GM12878 (cell line): ENCODE measurements at regions not wholly inside any gene's neighbourhood (a gene's known extent, or its start where the extent isn't known, plus 50 kb on each side); places are given as distances from the start of the nearest gene placed in this dataset.

ENCODE experiments used
- ATAC-seq: fragments of 200-7000 bp; cut with Tn5 transposase; 3 replicates; pipeline ENCODE4 v1.9.1; 2020; ENCODE audit warnings: mild to moderate bottlenecking, moderate library complexity
- BruUV-seq: library from RNA; stranded (reverse); fragments of 400-500 nt; replicated peaks from 2 replicates; lab custom pipeline; 2021; lab: Mats Ljungman, UMichigan
- CTCF ChIA-PET: fragments of 300-600 bp; sonication (Branson Sonifier 250); formaldehyde crosslinking; extraction: SDS; loops from one replicate; lab custom pipeline; 2021; ENCODE audit warnings: inconsistent platforms; lab: Yijun Ruan, JAX
- POLR2A ChIA-PET: fragments of 350-600 bp; formaldehyde crosslinking; extraction: SDS; loops from one replicate; lab custom pipeline; 2021; ENCODE audit warnings: inconsistent platforms; lab: Charles Lee
- RAD21 ChIA-PET: fragments of 300-600 bp; sonication (Branson Sonifier 250); formaldehyde crosslinking; loops from one replicate; lab custom pipeline; 2023; ENCODE audit warnings: antibody characterized with exemption; ENCODE audit not compliant: unreplicated experiment; lab: Charles Lee
- SMC1A ChIA-PET: fragments of 300-600 bp; sonication (Branson Sonifier 250); formaldehyde crosslinking; loops from one replicate; lab custom pipeline; 2023; ENCODE audit not compliant: unreplicated experiment, uncharacterized antibody; lab: Charles Lee
- DNase-seq: peaks from one replicate; pipeline ENCODE4 v3.0.0-alpha.2; 2011; ENCODE audit warnings: low read depth, low spot score
- FAIRE-seq: peaks from 3 replicates; lab custom pipeline; 2011; peaks lifted over from hg19 to GRCh38; lab: Jason Lieb, UNC
- H2AFZ ChIP-seq: 2 replicates; pipeline ENCODE4 v1.6.0; 2011; ENCODE audit warnings: low read depth, low read length, control low read depth; ENCODE audit not compliant: control insufficient read depth
- H3K27ac ChIP-seq: 2 replicates; pipeline ENCODE4 v1.5.1; 2011; ENCODE audit warnings: control low read depth; ENCODE audit not compliant: control insufficient read depth, insufficient read depth
- H3K27me3 ChIP-seq, 2 experiments: replicated peaks in 1 of 2; 2 replicates each; pipeline versions ENCODE4 v1.6.0 to v1.6.1; 2011; ENCODE audit warnings: low read length in 1 of 2; ENCODE audit not compliant: control insufficient read depth in 2 of 2, insufficient read depth in 2 of 2
- H3K36me3 ChIP-seq, 2 experiments: 2 replicates each; pipeline ENCODE4 v1.5.1; 2011; ENCODE audit warnings: low read length in 1 of 2; ENCODE audit not compliant: control insufficient read depth in 2 of 2, insufficient read depth in 2 of 2
- H3K4me1 ChIP-seq: 2 replicates; pipeline ENCODE4 v1.6.1; 2011; ENCODE audit warnings: mild to moderate bottlenecking, low read length, moderate library complexity, mixed read lengths; ENCODE audit not compliant: control insufficient read depth, insufficient read depth
- H3K4me2 ChIP-seq: 2 replicates; pipeline ENCODE4 v1.6.0; 2011; ENCODE audit warnings: control low read depth; ENCODE audit not compliant: control insufficient read depth, insufficient read depth
- H3K4me3 ChIP-seq: fragments of 200-600 bp; sonication (generic); 2 replicates; pipeline ENCODE4 v1.5.1; 2016
- H3K79me2 ChIP-seq: 2 replicates; pipeline ENCODE4 v1.6.0; 2011; ENCODE audit warnings: low read length; ENCODE audit not compliant: control insufficient read depth, insufficient read depth
- H3K9ac ChIP-seq: 2 replicates; pipeline ENCODE4 v1.8.0; 2011; ENCODE audit warnings: low read length, control low read depth, mixed read lengths; ENCODE audit not compliant: control insufficient read depth, insufficient read depth
- H3K9me3 ChIP-seq: replicated peaks from 3 replicates; pipeline ENCODE4 v1.5.1; 2011; ENCODE audit warnings: mild to moderate bottlenecking, low read length; ENCODE audit not compliant: control insufficient read depth, insufficient read depth
- H4K20me1 ChIP-seq: 2 replicates; pipeline ENCODE4 v1.6.0; 2011; ENCODE audit not compliant: control insufficient read depth, insufficient read depth
- CHD2 ChIP-seq: IDR thresholded peaks from 2 replicates; pipeline ENCODE4 v1.6.1; 2011; ENCODE audit warnings: low read depth, low read length, improper control_type of control experiment, borderline replicate concordance
- CREM ChIP-seq: IDR thresholded peaks from 2 replicates; pipeline ENCODE4 v1.6.1; 2014; ENCODE audit warnings: antibody characterized with exemption, low read depth
- EZH2 ChIP-seq: IDR thresholded peaks from 2 replicates; pipeline ENCODE4 v1.6.1; 2012; ENCODE audit warnings: low read depth, mild to moderate bottlenecking, control low read depth, inconsistent platforms, low read length, borderline replicate concordance; ENCODE audit not compliant: control insufficient read depth
- IKZF1 ChIP-seq: fragments of 450-650 bp; conservative IDR thresholded peaks from 2 replicates; pipeline ENCODE4 v1.6.1; 2017; ENCODE audit warnings: antibody characterized with exemption, mild to moderate bottlenecking
- JUND ChIP-seq: IDR thresholded peaks from 2 replicates; pipeline ENCODE4 v1.6.1; 2012; ENCODE audit warnings: low read depth, mild to moderate bottlenecking, low read length, improper control_type of control experiment, moderate library complexity
- WGBS: methylation state at CpG from one replicate; pipeline ENCODE4 v1.1.6; 2016; ENCODE audit warnings: low lambda C conversion rate; ENCODE audit not compliant: insufficient replicate concordance, insufficient coverage; ENCODE audit errors: missing lambda C conversion rate; 5-methylcytosine and 5-hydroxymethylcytosine counted together
- in situ Hi-C: fragments of 300-500 bp; cut with MboI; formaldehyde crosslinking; loops from 9 replicates; pipeline ENCODE4 v1.14.3; 2018; ENCODE audit warnings: mixed read lengths
- intact Hi-C: fragments of 100-400 bp; cut with micrococcal nuclease; formaldehyde crosslinking; loops from one replicate; pipeline ENCODE4 v1.14.2; 2022; ENCODE audit not compliant: unreplicated experiment
- TF ChIP-seq, protein P1 (sequence below): IDR thresholded peaks from 2 replicates; pipeline ENCODE4 v1.6.1; 2011; ENCODE audit warnings: low read depth, mild to moderate bottlenecking, low read length, moderate library complexity, borderline replicate concordance; ENCODE audit errors: extremely low read depth

- no peak for TF ChIP-seq IKZF1
Observed at GRCh38 chr16:72270531-72270930, 98.6 kb upstream of the PMFBP1 start (continued).

DNA sequence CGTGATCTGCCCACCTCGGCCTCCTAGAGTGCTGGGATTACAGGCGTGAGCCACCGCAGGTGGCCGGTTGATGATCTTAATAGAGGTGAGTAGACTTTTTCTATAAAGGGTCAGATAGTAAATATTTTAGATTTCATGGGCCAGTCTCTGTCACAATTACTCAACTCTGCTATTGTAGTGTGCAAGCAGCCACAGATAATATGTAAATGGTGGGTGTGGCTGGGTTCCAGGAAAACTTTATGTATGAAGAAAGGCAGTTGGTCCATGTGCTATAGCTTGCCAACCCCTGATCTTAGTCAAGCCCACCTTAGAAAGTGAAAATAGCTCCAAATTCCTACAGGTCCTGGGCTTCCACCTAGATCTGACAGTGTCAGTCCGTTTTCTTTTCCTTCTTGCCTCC is 94.9 kb upstream of the PMFBP1 start:
- no peak overlapping the region for H3K9ac ChIP-seq
- H3K4me3 ChIP-seq, result no peak overlapping the region
- no peaks in the 10 kb centered on the region for H3K27me3 ChIP-seq
- no peaks in the 10 kb centered on the region for H3K9me3 ChIP-seq
- no peak overlapping the region for H3K27ac ChIP-seq
- no peaks in the 10 kb centered on the region for H3K79me2 ChIP-seq
- H3K4me1 ChIP-seq, result no peaks in the 10 kb centered on the region
- WGBS, result 91% methylated on average over 6 of the region's 6 CpGs
- POLR2A ChIA-PET, result interaction anchor here (0.6 kb wide), 1 partner anchor 295 kb away, joined by 3 read pairs; no protein-coding TSS in a partner anchor
- DNase-seq, result no peak
- CTCF ChIA-PET, result interaction anchor here (2.8 kb wide), 1 partner anchor 13 kb away, joined by 7 read pairs; no protein-coding TSS in a partner anchor
- RAD21 ChIA-PET, result interaction anchor here (0.6 kb wide), 1 partner anchor 665 kb away, joined by 4 read pairs; no protein-coding TSS in a partner anchor
- no peak for ATAC-seq
- H2AFZ ChIP-seq, result no peak overlapping the region
- in situ Hi-C loops, result no loop called here
- SMC1A ChIA-PET, result no interaction called here
- H3K36me3 ChIP-seq, result no peaks in the 10 kb centered on the region
- TF ChIP-seq EZH2, result no peak
- TF ChIP-seq JUND, result no peak
- no peak for TF ChIP-seq CREM
- TF ChIP-seq, protein P1, sequence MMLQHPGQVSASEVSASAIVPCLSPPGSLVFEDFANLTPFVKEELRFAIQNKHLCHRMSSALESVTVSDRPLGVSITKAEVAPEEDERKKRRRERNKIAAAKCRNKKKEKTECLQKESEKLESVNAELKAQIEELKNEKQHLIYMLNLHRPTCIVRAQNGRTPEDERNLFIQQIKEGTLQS, result no peak
- TF ChIP-seq, all 136 proteins: peak for 0
- no peak for FAIRE-seq
- BruUV-seq, result no TSS peak
- Histone ChIP-seq H3K4me2 (no peak overlapping the region), H4K20me1 (no peaks in the 10 kb centered on the region)
- intact Hi-C loops, result no loop called here

DNA sequence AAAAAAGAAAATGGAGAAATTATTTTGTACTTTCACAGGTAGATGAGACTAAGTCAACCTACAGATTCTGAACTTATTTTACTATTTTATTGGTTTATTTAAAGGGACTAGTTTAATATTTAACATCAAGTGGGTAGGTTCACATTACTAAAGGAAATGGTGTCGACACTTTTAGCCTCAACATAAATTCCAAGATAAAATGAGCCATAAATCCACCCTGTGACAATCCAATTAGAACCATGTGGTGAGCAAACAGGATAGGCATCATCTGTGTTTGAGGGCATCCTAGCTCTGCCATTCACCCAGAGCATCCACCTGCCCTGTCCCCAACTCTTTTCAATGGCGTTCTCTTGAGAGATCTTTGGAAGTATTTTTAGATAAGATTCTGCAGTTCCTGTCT is 92.8 kb upstream of the PMFBP1 start:
- DNase-seq (no peak), ATAC-seq (no peak), FAIRE-seq (no peak)
- in situ Hi-C loops (no loop called here), intact Hi-C loops (no loop called here)
- BruUV-seq, result no TSS peak
- RAD21 ChIA-PET, result no interaction called here
- Histone ChIP-seq H3K27me3 (no peaks in the 10 kb centered on the region), H3K36me3 (no peaks in the 10 kb centered on the region), H3K4me3 (no peak overlapping the region), H3K9ac (no peak overlapping the region), H3K27ac (no peak overlapping the region), H2AFZ (no peak overlapping the region), H3K4me1 (no peaks in the 10 kb centered on the region), H3K79me2 (no peaks in the 10 kb centered on the region), H4K20me1 (no peaks in the 10 kb centered on the region), H3K9me3 (no peaks in the 10 kb centered on the region), H3K4me2 (no peak overlapping the region)
- TF ChIP-seq CHD2, result no peak
- POLR2A ChIA-PET, result no interaction called here
- CTCF ChIA-PET, result no interaction called here
- SMC1A ChIA-PET, result no interaction called here
- WGBS, result 96% methylated on average over 2 of the region's 2 CpGs
